ENCODE measurements at regions not wholly inside any gene's neighbourhood (a gene's known extent, or its start where the extent isn't known, plus 50 kb on each side); places are given as distances from the start of the nearest gene placed in this dataset.
A peak's percentile ranks its signal among the peaks of the same experiment; 100 is the strongest.

DNA sequence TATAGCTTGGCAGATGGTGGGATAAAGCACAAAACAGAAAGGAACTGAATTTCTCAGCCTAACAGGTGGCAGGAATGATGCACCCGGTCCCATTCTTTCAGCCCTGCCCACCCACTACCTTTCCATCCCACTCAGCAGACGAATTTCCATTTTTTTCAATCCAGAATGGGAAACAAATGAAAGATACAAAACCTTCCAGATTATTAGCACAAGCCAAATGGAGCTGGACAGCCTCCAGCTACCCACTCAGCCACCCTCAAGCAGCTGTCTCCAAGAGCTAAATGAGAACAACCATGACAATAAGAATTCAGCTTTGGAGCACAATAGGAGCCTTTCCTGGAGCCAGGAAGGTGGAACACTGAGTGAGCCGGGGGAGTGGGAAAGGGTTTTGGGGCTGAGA is 96.3 kb upstream of the ST6GALNAC5 start:
- Histone ChIP-seq H3K27ac (no peak overlapping the region), H3K4me1 (replicated peaks in 1 of 2) (no peaks in the 10 kb centered on the region), H3K4me3 (no peak overlapping the region)
- no peak for ATAC-seq (replicated peaks in 6 of 8)
- WGBS, 10 experiments: 0 to 70% (median 28%) methylated on average over 1 to 3 of the region's 3 CpGs
- in situ Hi-C loops (cut with MboI; ENCODE audit: low pct_unique_long_range_greater_than_20kb in 2 of 9, low sequenced_read_pairs in 9 of 9, unreplicated experiment in 9 of 9): no loop called here

DNA sequence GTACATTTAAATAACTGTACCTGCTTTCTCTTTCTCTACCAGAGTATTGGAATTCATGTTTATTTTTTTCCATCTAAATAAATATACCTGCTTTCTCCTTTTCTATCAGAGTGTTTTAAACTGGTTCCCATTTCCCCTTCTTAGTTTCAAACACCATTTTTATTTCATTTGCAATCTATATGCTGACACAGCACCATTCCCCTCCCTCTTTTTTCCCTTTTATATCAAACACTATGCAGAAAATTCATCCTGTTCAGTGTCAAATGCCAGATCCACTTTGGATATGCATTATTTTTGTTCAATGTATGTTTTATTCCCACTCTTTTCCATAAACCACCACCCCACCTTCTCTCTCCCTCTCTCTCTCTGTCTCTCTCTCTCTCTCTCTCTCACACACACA is 85.8 kb upstream of the ST6GALNAC5 start:
- Histone ChIP-seq H3K4me3 (no peak overlapping the region), H3K27ac (no peak overlapping the region), H3K4me1 (replicated peaks in 1 of 2) (peaks cover 0 to 11% of the 10 kb centered on the region in 2 donors)
- peak in 1 of 8 experiments; percentile 5 for ATAC-seq (replicated peaks in 6 of 8)
- in situ Hi-C loops (cut with MboI; ENCODE audit: low pct_unique_long_range_greater_than_20kb in 2 of 9, low sequenced_read_pairs in 9 of 9, unreplicated experiment in 9 of 9): no loop called here

DNA sequence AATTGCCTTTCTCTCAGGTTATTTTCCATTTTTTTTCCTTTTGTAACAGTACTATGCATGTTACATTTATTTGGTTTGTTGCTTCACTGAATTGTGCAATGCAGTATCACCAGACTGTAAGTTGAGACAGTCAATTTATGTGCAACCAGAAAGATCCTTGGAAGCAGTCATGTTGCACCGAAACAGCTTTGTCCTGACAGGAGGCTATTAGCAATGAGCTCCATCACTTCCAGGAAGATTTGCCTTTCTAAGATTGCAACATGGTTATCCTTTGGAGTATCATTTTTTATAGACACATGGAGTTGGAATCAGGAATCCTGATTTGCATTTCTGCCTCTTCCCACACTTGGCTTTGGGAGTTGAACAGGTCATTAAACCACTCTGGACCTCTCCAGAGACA is 84.5 kb upstream of the ST6GALNAC5 start:
- Histone ChIP-seq H3K4me3 (no peak overlapping the region), H3K27ac (no peak overlapping the region), H3K4me1 (replicated peaks in 1 of 2) (peaks cover 0 to 11% of the 10 kb centered on the region in 2 donors)
- in situ Hi-C loops (cut with MboI; ENCODE audit: low pct_unique_long_range_greater_than_20kb in 2 of 9, low sequenced_read_pairs in 9 of 9, unreplicated experiment in 9 of 9): no loop called here
- 20 to 93% (median 89%) methylated on average over 1 of the region's 1 CpG; no CpG with 5 or more reads in 5 of the 10 experiments for WGBS, 10 experiments
- peak in 4 of 8 experiments; percentile 27 to 92 (median 74) for ATAC-seq (replicated peaks in 6 of 8)

DNA sequence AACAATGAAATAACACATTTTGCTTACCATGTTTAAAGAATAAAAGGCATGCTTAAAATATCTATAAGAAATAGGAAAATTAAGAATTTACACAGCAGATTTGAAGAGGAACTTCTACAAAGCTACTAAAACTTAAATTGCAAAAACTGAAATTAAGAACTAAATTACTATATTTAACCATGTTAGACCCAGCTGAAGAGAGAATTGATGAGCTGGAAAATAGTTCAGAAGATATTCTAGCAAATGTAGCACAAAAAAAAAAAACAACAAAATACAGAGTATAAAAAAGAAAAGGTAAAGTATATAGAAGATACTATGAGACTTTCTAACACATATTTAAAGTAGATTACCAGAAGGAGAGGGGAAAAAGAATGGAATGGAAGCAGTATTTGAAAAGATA is 82.8 kb upstream of the ST6GALNAC5 start:
- in situ Hi-C loops (cut with MboI; ENCODE audit: low pct_unique_long_range_greater_than_20kb in 2 of 9, low sequenced_read_pairs in 9 of 9, unreplicated experiment in 9 of 9): no loop called here
- no peak overlapping the region for H3K4me3 ChIP-seq
- H3K4me1 ChIP-seq (replicated peaks in 1 of 2): peaks cover 0 to 11% of the 10 kb centered on the region in 2 donors
- no peak for ATAC-seq (replicated peaks in 6 of 8)
- no peak overlapping the region for H3K27ac ChIP-seq

DNA sequence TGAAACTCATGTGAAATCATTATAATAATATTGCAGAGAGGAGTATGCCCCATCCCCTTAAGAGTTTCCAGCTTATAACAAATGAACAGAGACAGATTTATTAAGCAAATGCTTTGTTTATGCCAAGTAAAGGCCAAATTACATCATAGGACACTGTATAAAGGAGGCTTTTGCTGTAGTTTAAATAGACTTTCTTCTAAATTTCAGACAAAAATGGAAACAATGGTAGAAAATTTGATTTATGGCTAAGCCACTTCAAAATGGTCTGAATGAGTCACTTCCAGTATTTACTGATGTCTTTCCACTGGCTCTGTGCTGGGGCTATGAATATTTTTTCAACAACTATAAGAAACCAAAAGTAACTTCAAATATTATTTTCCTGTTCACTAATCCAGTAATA is 81.1 kb upstream of the ST6GALNAC5 start:
- in situ Hi-C loops (cut with MboI; ENCODE audit: low pct_unique_long_range_greater_than_20kb in 2 of 9, low sequenced_read_pairs in 9 of 9, unreplicated experiment in 9 of 9): no loop called here
- ATAC-seq (replicated peaks in 6 of 8): peak in 1 of 8 experiments; percentile 34

DNA sequence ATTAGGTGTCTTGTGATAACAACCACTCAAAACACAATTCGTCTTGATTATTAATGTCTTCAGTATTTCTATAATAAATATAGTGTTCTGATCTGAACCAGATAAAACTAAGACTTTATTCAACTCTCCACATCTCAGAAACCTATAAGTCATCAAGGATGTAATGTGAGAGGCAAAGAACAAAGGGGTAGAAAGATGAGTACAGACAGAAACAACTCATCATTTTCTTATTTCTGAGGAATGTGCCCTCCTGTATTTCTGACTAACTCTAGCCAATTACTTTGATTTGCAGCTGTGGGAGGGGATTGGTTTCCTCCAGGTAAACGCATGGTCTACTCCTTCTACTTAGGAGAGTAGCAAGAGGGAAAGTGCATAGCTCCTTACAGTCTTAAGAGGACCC is 73.7 kb upstream of the ST6GALNAC5 start:
- 29 to 81% (median 65%) methylated on average over 1 to 2 of the region's 2 CpGs; no CpG with 5 or more reads in 4 of the 10 experiments for WGBS, 10 experiments
- no peaks in the 10 kb centered on the region for H3K4me1 ChIP-seq (replicated peaks in 1 of 2)
- ATAC-seq (replicated peaks in 6 of 8): no peak
- H3K27ac ChIP-seq: no peak overlapping the region
- in situ Hi-C loops (cut with MboI; ENCODE audit: low pct_unique_long_range_greater_than_20kb in 2 of 9, low sequenced_read_pairs in 9 of 9, unreplicated experiment in 9 of 9): no loop called here
- no peak overlapping the region for H3K4me3 ChIP-seq

More for the DNA sequence above, 81.1 kb upstream of the ST6GALNAC5 start:
- Histone ChIP-seq H3K4me1 (replicated peaks in 1 of 2) (peaks cover 0 to 10% of the 10 kb centered on the region in 2 donors), H3K27ac (no peak overlapping the region), H3K4me3 (no peak overlapping the region)

DNA sequence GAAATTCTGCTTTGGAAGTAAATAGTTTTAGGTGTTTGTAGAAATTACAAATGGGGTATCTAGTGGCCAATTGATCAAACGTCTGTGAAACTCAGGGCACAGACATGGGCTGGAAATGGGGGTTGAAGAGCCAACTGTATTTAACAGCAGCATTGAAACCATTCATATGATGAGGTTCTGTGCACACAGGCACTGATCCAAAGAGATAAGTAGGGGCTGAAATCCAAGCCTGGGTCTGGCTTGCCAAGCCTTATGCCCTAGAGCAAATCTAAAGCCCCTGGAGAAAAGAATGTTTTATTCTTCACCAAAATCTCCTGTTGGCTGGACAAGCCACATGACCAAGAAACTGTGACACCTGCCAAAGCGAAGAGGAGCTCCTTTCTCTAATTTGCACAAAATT is 67.6 kb upstream of the ST6GALNAC5 start:
- no peak for ATAC-seq (replicated peaks in 6 of 8)
- Histone ChIP-seq H3K4me1 (replicated peaks in 1 of 2) (no peaks in the 10 kb centered on the region), H3K27ac (no peak overlapping the region), H3K4me3 (no peak overlapping the region)
- in situ Hi-C loops (cut with MboI; ENCODE audit: low pct_unique_long_range_greater_than_20kb in 2 of 9, low sequenced_read_pairs in 9 of 9, unreplicated experiment in 9 of 9): no loop called here
- WGBS, 10 experiments: 0 to 94% (median 50%) methylated on average over 1 to 2 of the region's 2 CpGs; no CpG with 5 or more reads in 1 of the 10 experiments

DNA sequence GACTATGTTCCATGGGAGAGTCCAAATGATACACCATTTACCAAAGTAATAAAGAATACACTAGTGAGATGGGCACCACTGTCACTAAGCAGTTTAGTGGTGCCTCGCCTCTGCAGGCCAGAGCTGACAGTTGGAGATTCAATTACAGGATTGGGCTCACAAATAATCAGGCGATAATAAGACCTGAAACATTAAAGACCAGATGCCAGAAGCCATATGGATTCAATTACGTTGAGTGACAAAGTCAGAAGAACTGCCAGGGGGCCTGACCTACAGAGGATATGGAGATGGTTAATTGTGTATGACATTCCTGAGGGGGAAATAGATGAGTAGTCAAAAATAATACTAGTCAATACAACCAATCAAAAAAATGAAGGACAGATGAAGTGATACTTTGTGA is 65.2 kb upstream of the ST6GALNAC5 start:
- no peak overlapping the region for H3K4me3 ChIP-seq
- 10 to 100% (median 83%) methylated on average over 1 to 3 of the region's 3 CpGs; no CpG with 5 or more reads in 3 of the 10 experiments for whole genome bisulfite sequencing, 10 experiments
- ATAC-seq (replicated peaks in 6 of 8): no peak
- in situ Hi-C loops (cut with MboI; ENCODE audit: low pct_unique_long_range_greater_than_20kb in 2 of 9, low sequenced_read_pairs in 9 of 9, unreplicated experiment in 9 of 9): no loop called here
- H3K4me1 ChIP-seq (replicated peaks in 1 of 2): no peaks in the 10 kb centered on the region
- no peak overlapping the region for H3K27ac ChIP-seq

DNA sequence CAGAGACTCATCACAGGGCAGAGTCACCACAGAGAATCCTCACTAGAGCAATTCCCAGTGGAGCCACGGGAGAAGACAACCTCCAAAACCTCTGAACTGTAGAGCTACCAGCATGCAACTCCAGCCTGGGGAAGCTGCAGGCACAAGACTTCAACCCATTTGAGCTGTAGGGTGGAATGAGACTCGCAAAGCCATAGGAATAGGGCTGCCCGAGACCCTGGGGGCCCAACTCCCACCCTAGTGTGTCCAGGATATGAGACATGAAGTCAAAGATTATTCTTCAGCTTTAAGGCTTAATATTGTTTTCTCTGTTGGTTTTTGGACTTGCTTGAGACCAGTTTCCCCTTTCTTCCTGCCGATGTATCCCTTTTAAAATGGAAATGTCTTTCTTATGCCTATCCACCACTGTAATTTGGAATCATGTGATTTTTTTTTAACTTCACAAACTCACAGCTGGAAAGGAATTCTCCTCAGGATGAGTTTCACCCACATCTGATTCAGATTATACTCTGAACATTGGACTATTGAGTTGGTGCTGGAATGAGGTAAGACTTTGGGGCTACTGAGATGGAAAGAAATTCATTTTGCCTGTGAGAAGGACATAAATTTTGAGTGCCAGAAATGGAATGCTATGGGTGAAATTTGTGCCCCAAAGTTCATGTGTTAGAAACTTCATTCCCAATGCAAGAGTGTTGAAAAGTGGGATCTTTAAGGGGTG is 59.6 kb upstream of the ST6GALNAC5 start:
- H3K27ac ChIP-seq: no peak overlapping the region
- WGBS, 10 experiments: 20 to 80% (median 72%) methylated on average over 1 to 4 of the region's 4 CpGs; no CpG with 5 or more reads in 4 of the 10 experiments
- H3K4me3 ChIP-seq: no peak overlapping the region
- in situ Hi-C loops (cut with MboI; ENCODE audit: low pct_unique_long_range_greater_than_20kb in 2 of 9, low sequenced_read_pairs in 9 of 9, unreplicated experiment in 9 of 9): no loop called here
- H3K4me1 ChIP-seq (replicated peaks in 1 of 2): peaks cover 0 to 5% of the 10 kb centered on the region in 2 donors
- peak in 2 of 8 experiments; percentile 17 to 31 for ATAC-seq (replicated peaks in 6 of 8)

Data from motor neuron (in vitro differentiated cells).